ENCODE measurements at regions not wholly inside any gene's neighbourhood (a gene's known extent, or its start where the extent isn't known, plus 50 kb on each side); places are given as distances from the start of the nearest gene placed in this dataset.

GRCh38 chr12:97276661-97277429 lies 185.8 kb upstream of the RMST start:
- no peak for DNase-seq

GRCh38 chr12:97283297-97283696 lies 179.3 kb upstream of the RMST start:
- DNase-seq = no peak

GRCh38 chr12:97288531-97288930 lies 174.1 kb upstream of the RMST start:
- no peak for DNase-seq

GRCh38 chr12:97292588-97292987 lies 170.0 kb upstream of the RMST start:
- no peak for DNase-seq

- no peak for DNase-seq
Measured at GRCh38 chr12:97293541-97293940, 169.1 kb upstream of the RMST start.

- no peak for DNase-seq
Measured at GRCh38 chr12:97299847-97300246, 162.8 kb upstream of the RMST start.

GRCh38 chr12:97300431-97300830 lies 162.2 kb upstream of the RMST start:
- no peak for DNase-seq

- DNase-seq = no peak
Measured at GRCh38 chr12:97300891-97301290, 161.7 kb upstream of the RMST start.

- no peak for DNase-seq
Measured at GRCh38 chr12:97301576-97301975, 161.0 kb upstream of the RMST start.

- no peak for DNase-seq
Measured at GRCh38 chr12:97305651-97306050, 157.0 kb upstream of the RMST start.

GRCh38 chr12:97306147-97306546 lies 156.5 kb upstream of the RMST start:
- peak; percentile 22 for DNase-seq

GRCh38 chr12:97308576-97309198 lies 153.9 kb upstream of the RMST start:
- DNase-seq = peak; percentile 43

GRCh38 chr12:97309921-97310320 lies 152.7 kb upstream of the RMST start:
- no peak for DNase-seq

- DNase-seq = no peak
Measured at GRCh38 chr12:97312570-97313135, 150.0 kb upstream of the RMST start.

GRCh38 chr12:97313471-97314190 lies 149.0 kb upstream of the RMST start:
- DNase-seq = no peak

- DNase-seq = no peak
Measured at GRCh38 chr12:97316321-97316720, 146.3 kb upstream of the RMST start.

- no peak for DNase-seq
Measured at GRCh38 chr12:97321621-97322020, 141.0 kb upstream of the RMST start.

GRCh38 chr12:97322388-97322787 lies 140.2 kb upstream of the RMST start:
- no peak for DNase-seq

GRCh38 chr12:97323154-97323553 lies 139.4 kb upstream of the RMST start:
- DNase-seq = no peak

GRCh38 chr12:97324471-97324870 lies 138.1 kb upstream of the RMST start:
- DNase-seq = no peak

GRCh38 chr12:97335115-97335514 lies 127.5 kb upstream of the RMST start:
- DNase-seq = no peak

GRCh38 chr12:97336900-97337751 lies 125.5 kb upstream of the RMST start:
- no peak for DNase-seq

GRCh38 chr12:97342130-97342529 lies 120.5 kb upstream of the RMST start:
- no peak for DNase-seq
